ENCODE measurements at regions not wholly inside any gene's neighbourhood (a gene's known extent, or its start where the extent isn't known, plus 50 kb on each side); places are given as distances from the start of the nearest gene placed in this dataset.

DNA sequence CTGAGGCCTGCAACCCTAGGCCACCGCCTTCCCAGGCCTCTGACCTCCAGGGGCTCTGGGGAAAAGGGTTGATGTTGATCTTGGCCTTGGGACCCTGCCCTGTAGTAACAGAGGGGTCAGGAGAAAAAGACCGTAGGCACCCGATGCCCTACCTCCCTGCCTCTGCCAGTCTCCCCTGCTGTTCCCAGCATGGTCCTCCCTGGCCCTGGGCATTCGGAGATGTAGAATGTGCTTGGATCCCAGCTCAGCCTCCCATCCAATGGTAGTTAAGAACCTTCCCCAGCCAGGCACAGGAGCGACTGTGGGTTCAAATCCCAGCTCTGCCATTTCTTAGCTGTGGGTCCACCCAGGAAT lies 72.0 kb upstream of the TARDBP start:
- no peak for TF ChIP-seq CTCF (IDR thresholded peaks at IDR 0.05; ENCODE audit: extremely low read depth in 1 of 2, insufficient read depth in 1 of 2, low read depth in 1 of 2, low read length in 2 of 2)
- no peak for TF ChIP-seq POLR2AphosphoS5 (IDR thresholded peaks at IDR 0.05; ENCODE audit: insufficient read depth, low read depth, low read length)
- no peak for TF ChIP-seq POLR2A (IDR thresholded peaks at IDR 0.05; ENCODE audit: low read depth, low read length)
- TF ChIP-seq, protein P1, sequence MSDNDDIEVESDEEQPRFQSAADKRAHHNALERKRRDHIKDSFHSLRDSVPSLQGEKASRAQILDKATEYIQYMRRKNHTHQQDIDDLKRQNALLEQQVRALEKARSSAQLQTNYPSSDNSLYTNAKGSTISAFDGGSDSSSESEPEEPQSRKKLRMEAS (IDR thresholded peaks at IDR 0.05; ENCODE audit: insufficient read depth, insufficient read length) = no peak
- no peak for TF ChIP-seq JUN (IDR thresholded peaks at IDR 0.05; ENCODE audit: borderline replicate concordance, insufficient read depth, insufficient read length, low read depth)
- TF ChIP-seq EZH2 (IDR thresholded peaks at IDR 0.05; ENCODE audit: borderline replicate concordance, low read depth, low read length, severe bottlenecking) = no peak
- TF ChIP-seq GATA2 (IDR thresholded peaks at IDR 0.05; ENCODE audit: insufficient read depth, insufficient read length, low read depth, low read length) = no peak
- TF ChIP-seq MYC (IDR thresholded peaks at IDR 0.05; ENCODE audit: low read depth, low read length) = no peak
